ENCODE measurements at regions not wholly inside any gene's neighbourhood (a gene's known extent, or its start where the extent isn't known, plus 50 kb on each side); places are given as distances from the start of the nearest gene placed in this dataset.

DNA sequence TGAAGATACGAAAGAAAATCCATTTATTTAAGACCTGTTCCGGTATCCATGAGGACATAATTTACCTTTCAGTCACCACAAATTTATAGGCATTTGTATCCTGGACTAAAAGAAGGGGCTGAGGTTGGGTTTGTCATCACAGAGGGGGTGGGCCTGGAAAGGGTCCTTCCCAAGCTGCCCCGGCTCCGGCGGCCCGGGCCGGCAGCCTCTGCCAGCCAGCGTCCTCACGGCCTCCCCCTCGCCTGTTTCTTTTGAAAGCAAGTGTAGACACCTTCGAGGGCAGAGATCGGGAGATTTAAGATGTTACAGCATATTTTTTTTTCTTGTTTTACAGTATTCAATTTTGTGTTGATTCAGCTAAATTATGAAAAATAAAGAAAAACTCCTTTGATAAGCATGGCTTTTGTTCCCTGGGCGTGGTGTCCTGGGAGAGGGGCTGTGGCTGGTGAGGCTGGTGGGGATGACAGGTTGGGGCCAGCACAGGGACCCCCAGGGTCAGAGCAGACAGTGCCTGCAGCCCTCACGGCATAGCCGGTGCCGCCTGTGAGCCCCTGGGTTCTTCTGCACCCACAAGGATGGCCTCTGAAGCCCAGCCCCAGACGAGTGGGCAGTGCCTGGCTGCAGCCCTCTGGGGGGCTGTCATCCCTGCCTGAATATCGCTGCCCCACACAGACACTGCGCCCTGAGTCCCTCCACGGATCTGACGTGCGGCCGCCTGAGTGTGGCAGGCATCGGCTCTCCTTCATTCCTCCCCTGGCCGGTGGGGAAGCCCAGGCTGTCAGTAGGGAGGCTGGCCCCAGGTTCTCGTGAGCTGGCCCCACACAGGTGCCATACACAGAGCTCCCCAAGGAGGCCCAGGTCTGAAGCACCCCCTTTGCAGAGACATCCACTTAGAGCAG is 1075.9 kb downstream of the BRD1 start:
- no peak for DNase-seq (ENCODE audit: extremely low read depth in 1 of 2, low read depth in 1 of 2)

DNA sequence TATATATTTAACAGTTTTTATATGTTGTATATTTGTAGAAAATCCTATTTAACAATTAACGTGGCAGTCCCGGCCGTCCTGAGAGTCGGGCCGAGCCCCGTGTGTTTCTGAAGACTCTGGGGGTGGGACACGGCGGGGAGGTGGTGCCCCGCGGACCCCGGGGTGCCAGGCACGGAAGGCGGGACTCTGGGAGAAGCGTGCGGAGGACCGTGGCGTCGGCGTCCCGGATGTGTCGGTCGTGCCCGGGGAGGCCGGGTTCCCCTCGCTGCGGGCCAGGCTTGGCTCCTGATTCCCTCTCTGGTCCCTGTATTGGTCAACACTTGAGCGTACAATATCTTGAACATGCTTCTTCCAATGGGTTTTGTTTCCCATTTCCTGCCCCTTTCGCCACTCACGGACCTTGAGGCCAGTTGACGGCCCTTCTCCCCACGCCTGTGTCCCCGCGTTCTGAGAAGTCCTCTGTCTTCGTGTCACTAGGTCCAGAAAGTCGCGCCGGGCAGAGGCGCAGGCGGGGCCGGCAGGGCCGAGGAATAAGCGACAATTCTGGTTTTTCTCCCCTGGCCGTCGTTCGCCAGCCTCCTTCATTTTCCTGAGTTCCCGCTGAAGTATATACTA is 1076.7 kb downstream of the BRD1 start:
- DNase-seq (ENCODE audit: extremely low read depth in 1 of 2, low read depth in 1 of 2): no peak

DNA sequence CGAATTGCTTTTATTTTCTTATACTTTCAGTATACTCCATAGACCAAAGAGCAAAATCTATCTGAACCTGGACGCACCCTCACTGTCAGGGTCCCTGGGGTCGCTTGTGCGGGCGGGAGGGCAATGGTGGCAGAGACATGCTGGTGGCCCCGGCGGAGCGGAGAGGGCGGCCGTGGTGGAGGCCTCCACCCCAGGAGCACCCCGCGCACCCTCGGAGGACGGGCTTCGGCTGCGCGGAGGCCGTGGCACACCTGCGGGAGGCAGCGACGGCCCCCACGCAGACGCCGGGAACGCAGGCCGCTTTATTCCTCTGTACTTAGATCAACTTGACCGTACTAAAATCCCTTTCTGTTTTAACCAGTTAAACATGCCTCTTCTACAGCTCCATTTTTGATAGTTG is 1077.4 kb downstream of the BRD1 start:
- DNase-seq (ENCODE audit: extremely low read depth in 1 of 2, low read depth in 1 of 2): no peak

DNA sequence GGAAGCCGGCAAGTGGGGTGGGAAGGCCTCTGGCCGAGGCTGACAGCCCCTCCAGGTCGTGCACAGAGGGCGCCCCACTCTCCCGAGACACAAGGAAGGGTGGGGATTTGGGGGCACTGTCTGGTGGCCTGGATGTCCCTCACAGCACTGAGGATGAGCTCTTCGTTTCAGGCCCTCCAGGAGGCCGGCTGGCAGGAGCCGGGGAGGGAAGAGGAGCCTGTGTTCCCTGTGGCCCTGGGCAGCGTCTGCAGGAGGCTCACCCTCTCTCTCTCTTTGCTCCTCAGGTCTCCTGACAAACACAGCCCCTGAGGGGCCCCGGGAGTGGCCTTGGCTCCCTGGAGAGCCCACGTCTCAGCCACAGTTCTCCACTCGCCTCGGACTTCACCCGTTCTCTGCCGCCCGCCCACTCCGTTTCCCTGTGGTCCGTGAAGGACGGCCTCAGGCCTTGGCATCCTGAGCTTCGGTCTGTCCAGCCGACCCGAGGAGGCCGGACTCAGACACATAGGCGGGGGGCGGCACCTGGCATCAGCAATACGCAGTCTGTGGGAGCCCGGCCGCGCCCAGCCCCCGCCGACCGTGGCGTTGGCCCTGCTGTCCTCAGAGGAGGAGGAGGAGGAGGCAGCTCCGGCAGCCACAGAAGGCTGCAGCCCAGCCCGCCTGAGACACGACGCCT is 1078.0 kb downstream of the BRD1 start:
- no peak for DNase-seq (ENCODE audit: extremely low read depth in 1 of 2, low read depth in 1 of 2)

DNA sequence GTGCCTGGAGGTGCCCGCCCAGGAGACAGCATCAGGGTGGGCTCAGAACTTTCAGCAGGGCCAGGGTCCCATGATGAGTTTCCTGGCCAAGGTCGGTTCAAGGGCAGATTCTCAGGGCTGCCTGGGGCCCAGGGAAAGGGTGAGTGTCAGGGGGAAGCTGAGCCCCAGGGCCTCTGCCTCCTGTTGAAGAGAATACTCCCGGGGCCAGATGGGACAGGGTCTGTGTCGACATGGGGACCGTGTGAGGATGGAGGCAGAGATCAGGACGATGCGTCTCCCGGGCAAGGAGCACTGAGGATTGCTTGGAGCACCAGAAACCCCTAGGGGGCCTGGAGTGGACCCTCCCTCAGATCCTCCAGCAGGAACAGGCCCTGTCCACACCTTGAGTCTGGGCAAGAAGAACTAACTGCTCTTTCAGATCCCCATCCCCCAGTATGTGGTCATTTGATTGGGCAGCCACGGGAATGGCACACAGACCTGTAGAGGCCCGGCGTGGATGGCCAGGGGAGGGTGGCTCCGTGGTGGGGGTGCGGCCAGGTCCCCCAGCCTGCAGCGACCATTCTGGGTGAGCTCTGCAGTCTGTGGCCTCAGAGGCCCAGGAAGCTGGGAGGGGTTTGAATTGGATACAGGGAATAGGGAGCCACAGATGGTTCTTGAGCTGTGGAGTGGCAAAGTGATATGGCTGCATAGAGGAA is 1078.7 kb downstream of the BRD1 start:
- no peak for DNase-seq (ENCODE audit: extremely low read depth in 1 of 2, low read depth in 1 of 2)

DNA sequence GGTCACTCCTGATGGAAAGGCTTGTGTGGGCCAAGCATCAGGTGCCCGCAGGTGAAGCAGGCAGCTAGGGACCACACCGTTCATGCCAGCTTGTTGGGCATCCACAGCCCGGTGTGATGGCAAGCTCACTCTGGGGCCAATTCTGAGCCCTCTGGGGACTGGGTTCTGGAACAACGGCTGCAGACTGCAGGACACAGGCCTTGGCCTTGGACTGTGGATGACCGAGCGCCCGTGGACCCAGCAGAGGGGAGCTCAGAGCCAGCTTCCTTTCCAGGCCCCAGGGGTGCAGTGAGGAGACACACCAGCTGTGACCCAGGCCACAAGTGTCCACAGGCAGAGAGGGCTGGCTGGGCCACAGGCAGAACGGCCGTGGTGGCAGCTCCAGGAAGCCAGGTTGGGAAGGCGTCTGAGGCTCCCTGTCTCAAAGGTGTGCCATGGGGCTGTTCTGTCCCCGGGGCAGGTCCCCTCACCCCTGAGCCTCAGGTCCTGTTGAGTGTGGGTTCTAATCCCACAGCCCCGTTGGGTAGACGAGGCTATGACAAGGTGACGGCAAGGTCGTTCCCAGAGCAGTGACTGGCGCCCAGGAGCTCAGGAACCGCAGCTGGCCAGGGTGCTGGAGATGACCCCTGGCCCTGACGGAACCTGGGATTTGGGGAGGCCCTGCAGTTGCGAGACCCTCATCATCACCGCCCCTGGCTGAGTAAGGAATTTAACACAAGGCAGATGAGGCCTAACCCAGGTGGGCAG is 1079.4 kb downstream of the BRD1 start:
- no peak for DNase-seq (ENCODE audit: extremely low read depth in 1 of 2, low read depth in 1 of 2)

DNA sequence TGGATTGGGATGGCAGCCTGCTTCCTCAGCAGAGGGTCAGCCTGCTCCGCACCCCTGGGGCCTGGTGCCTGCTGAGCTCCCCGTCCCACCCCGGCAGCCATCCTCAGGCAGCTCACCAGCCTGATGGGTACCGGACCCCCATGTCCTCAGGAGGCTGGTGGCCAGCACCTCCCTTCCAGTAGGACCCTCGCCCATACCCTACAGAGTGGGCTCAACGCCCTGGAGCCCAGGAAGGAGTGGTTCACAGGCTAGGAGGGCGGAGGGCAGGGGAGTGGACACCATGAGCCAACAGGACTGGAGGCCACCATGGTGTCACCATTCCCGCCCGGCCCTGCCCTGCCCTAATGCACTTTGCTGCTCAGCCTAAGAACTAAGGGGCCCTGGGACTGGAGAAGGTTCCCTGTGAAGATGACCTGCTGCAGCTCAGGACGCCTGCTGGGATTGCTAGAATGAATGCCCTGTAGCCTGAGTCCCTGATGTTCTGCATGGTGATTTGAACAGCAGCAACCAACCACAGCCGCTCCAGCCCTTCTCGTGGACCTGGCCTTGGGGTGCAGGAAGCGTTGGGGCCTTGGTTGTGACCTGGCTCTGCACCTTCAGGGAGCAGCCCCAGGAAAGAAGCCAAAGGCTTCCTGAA is 1080.8 kb downstream of the BRD1 start:
- DNase-seq (ENCODE audit: extremely low read depth in 1 of 2, low read depth in 1 of 2): no peak

DNA sequence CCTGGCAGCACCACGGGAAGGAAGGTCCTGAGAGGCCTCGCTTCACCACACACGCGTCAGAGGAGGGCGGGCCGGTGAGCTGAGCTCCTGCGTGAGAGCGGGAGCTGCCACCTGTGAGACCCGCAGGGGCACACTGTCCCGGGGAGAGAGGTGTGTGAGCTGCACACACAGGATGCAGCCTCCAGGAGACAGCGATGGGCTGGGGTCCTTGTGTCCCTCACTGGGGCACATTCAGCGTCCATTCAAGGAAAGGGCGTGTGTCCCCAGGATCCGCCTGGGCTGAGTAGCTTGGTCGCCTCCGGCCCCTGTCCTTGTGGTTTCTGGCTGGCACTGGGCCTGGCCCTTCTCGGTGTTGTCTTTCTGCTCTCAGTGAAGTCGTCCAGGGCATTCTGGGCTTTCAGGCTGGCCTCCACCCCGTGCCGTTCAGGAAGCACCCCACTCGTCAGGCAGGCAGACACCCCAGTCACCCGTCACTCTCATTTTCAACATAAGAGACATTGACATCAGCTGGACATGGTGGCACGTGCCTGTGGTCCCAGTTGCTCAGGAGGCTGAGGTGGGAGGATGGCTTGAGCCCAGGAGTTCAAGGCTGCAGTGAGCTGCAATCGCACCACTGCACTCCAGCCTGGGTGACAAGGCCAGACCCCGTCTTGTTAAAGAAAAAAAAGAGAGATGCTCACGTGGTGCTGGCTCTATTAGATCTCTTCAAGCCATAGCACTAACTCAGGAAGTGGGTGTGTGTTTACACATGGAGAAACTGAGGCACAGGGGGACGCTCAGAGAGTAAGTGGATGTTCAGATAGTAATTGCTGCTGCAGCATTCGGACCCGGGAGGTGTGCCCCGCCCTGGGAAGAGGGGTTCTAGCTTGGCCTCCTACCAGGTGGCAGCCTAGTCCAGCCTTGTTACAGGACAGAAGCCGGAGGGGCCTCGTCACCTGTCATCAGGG is 1081.6 kb downstream of the BRD1 start:
- DNase-seq (ENCODE audit: extremely low read depth in 1 of 2, low read depth in 1 of 2): no peak

DNA sequence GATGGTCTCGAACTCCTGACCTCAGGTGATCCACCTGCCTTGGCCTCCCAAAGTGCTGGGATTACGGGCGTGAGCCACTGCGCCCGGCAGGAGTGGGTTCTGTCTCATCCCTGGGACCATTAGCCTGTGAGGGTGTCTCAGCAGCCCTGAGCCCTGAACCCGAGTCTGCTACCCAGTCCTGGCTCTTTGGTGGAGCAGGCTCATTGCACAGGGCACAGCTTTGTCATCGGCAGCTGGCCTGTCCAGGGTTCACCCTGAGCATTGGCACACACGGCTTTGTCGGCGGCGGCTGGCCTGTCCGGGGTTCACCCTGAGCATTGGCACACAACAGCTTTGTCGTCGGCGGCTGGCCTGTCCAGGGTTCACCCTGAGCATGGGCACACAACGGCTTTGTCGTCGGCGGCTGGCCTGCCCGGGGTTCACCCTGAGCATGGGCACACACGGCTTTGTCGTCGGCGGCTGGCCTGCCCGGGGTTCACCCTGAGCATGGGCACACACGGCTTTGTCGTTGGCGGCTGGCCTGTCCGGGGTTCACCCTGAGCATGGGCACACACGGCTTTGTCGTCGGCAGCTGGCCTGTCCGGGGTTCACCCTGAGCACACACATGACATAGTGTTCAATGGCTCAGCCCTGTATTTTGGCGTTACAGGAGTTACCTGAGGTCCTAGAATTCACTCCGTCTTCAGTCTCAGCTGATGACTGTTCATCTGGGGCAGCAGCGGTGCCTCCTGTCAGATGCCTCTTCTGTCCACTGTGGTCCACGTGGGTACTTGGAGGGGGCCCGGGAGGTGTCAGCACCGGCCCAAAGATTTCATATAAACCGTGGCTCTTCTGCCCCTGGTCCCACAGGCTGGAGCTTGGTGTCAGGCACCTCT is 1082.5 kb downstream of the BRD1 start:
- no peak for DNase-seq (ENCODE audit: extremely low read depth in 1 of 2, low read depth in 1 of 2)

DNA sequence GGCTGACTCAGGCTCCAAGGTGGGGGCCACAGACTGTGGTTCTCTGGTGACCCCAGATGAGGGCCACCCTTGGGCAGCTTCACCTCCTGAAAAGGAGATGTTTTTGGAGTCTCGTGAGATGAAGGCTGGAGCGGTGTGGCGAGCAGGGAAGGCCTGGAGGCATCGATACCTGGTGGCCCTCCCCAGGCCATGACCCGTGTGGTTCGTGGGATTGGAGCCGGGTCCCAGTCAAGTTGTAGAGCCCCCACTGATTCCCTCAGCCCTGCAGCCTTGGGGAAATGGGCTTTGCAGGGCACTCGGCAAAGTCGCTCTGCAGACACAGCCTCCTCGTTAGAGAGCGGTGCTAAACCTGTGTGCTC is 1083.4 kb downstream of the BRD1 start:
- DNase-seq (ENCODE audit: extremely low read depth in 1 of 2, low read depth in 1 of 2): no peak

DNA sequence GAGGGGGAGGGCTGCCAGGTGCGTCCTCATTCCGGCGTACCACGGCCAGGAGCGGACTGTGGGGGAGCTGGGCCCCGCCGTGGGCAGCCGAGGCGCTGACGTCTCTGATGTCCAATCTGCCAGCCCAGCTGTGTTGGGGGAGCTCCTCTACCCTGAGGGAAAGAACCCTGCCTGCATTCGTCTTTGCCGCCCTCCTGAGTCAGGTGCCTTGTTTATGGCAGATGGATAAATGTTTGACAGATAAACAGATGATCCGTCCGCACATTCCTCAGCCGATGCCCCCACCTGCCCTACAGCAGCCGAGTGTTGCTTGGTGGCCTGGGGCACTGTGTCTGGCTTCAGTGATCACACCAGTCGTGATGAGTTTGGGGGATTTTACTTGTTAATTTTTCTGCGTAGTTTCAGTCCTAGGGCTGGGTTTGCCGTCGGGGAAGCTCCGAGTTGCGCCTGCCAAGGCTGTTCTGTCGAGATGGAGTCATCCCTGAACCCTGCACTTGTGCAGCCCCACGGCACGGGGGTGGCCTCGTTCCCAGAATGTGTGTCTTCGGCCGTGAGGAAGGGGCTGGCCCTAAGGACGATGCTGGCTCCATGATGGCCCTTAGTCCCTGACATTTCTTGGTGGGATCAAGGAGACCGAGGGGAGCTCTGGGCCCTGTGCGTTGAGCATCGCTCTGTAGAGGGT is 1083.9 kb downstream of the BRD1 start:
- DNase-seq (ENCODE audit: extremely low read depth in 1 of 2, low read depth in 1 of 2): no peak

DNA sequence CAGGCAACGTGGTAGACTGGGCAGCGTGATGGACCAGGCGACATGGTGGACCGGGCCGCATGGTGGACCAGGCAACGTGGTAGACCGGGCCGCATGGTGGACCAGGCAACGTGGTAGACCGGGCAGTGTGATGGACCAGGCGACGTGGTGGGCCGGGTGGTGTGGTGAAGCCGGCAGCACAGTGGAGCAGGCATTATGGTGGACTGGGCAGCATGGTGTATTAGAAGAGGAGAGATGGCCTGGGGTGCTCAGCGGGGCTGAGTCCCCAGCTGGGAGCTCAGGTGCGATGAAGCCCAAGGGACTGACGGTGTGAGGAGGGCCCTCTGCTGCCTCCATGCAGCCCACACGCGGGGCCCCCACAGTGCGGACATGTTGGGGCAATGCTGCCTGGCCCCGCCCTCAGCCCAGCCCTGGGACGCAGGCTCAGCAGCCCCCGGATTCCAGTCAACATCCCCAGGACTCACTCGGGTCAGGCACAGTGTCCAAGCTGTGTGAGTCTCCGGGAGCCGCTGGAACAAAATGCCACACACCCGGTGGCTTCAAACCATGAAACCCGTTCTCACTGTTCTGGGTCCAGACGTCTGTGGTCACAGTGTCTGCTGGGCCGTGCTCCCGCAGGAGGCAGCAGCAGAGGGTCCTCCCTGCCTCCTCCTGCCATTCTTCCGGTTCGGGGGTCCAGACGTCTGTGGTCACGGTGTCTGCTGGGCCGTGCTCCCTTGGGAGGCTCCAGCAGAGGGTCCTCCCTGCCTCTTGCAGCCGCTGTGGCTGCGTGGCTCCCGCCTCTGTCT is 1084.9 kb downstream of the BRD1 start:
- DNase-seq (ENCODE audit: extremely low read depth in 1 of 2, low read depth in 1 of 2): no peak

DNA sequence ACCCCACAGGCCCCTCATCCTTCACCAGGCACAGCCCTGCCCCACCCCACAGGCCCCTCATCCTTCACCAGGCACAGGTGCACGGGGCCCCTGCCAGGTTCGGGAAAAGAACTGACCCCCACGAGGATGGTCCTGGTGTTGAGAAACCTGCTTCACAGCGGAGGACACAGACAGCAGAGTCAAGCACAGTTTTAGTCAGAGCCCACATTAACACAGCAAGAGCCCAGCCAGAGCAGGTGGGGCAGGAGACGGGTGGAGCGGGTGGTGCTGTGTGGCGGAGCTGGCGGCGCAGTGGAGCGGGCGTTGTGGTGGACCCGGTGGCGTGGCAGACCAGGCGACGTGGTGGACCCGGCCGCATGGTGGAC is 1085.5 kb downstream of the BRD1 start:
- no peak for DNase-seq (ENCODE audit: extremely low read depth in 1 of 2, low read depth in 1 of 2)

DNA sequence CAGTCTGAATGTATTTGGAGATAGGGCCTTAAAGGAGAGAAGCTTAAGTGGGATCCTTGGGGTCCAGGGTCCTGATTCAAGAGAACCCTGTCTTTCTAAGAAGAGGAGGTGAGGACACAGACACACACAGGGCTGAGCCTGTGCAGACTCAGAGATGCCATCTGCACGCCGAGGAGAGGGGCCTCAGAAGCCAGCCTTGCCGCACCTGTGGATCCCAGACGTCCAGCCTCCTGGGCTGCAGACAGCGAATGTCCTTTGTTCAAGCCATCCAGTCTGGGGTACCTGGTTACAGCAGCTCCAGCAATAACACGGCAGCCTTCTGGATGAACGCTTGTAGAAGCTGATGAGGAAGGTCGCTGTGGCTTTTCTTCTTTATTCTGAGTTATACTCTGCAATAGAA is 1086.1 kb downstream of the BRD1 start:
- DNase-seq (ENCODE audit: extremely low read depth in 1 of 2, low read depth in 1 of 2): no peak

DNA sequence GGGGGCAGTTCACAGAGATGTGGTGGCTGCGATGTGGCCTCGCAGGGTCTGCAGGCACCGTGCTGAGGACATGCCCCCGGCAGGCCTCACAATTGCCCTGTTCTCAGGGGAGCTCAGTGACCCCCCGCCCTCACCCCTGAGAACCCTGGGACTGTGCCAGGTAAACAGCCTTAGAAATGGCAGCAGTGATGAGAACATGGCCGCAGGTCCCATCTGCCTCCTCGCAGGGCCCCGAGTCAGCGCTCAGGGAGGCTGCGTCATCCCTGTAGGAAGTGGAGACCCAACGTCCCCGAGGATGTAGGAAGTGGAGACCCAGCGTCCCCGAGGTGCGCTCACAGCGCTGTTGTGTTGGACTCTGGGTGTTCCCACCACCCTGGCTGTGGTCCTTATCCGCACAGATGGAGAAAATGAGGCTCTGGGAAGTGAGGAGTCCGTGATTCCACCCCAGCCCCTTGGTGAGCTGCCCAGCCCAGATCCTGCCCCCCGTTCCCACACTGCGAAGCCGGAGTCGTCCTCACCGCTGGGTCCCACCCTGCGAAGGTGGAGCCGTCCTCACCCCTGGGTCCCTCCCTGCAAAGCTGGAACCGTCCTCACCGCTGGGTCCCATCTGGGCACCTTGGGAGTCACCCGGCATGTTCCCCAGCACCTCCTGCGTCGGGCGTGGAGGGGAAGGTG is 1086.8 kb downstream of the BRD1 start:
- DNase-seq (ENCODE audit: extremely low read depth in 1 of 2, low read depth in 1 of 2): no peak

DNA sequence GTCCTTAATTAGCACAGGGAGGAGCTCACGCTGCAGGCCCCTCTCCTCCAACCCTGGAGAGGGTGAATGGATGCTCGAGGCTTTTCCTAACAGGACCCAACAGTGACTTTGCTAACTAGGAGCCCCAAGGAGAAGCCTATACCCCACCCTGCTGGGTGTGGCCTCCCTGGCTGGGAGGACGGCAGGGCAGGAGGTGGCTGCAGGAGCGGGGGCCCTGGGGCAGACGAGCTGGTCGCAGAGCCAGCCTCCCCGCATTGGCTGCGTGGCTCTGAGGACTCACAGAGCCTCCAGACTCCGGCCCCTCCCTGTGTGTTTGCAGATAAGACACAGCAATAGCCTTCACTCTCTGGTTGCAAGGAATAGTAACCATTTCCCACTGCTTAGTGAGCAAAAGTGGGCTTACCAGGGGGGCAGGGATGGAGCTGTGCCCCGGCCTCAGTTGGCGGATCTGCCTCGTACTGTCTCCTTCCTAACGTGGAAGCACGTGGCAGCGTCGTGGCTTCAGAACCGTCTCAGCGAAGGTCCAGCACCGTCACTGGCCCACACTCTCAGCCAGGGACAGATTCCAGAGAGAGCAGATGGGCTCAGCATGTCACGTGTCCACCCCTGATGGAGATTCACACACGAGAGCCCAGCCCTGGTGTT is 1087.5 kb downstream of the BRD1 start:
- no peak for DNase-seq (ENCODE audit: extremely low read depth in 1 of 2, low read depth in 1 of 2)
